NB4 (cell line): ENCODE measurements at regions not wholly inside any gene's neighbourhood (a gene's known extent, or its start where the extent isn't known, plus 50 kb on each side); places are given as distances from the start of the nearest gene placed in this dataset.

Source experiments
- DNase-seq: peaks from one replicate; pipeline ENCODE4 v3.0.0; 2010; ENCODE audit warnings: low read depth
- H3K4me3 ChIP-seq: one replicate; pipeline ENCODE4 v1.5.1; 2011; ENCODE audit warnings: mild to moderate bottlenecking, low read depth, low read length, moderate library complexity
- CTCF ChIP-seq: IDR thresholded peaks from one replicate; pipeline ENCODE4 v1.5.1; 2012; ENCODE audit warnings: low read depth, low read length
- MYC ChIP-seq: IDR thresholded peaks from 2 replicates; pipeline ENCODE4 v1.6.1; 2011; ENCODE audit warnings: low read depth, low read length
- POLR2A ChIP-seq: IDR thresholded peaks from 2 replicates; pipeline ENCODE4 v1.6.1; 2011; ENCODE audit warnings: mild to moderate bottlenecking; ENCODE audit not compliant: insufficient read length; ENCODE audit errors: extremely low read depth
- TF ChIP-seq, protein P1 (sequence below): IDR thresholded peaks from 2 replicates; pipeline ENCODE4 v1.6.1; 2011; ENCODE audit warnings: low read depth, low read length

DNA sequence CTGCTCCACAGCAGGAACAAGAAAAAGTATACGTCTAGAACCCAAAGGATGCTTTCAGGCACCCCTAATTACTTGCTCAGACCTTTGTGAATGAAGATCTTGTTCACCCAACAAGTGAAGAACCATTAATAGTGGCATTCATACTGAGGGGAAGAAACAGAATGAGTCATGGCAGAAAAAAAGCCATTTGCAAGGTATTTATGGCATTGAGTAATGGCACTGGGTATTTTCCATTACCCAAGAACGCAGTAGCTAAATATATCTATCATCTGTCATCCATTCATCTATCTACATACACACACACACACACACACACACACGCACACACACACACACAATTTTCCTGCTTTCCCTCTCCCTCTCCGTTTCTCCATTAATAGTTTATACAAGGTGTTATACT lies 56.4 kb upstream of the XIRP2 start:
- no peak for TF ChIP-seq POLR2A
- DNase-seq, result no peak
- H3K4me3 ChIP-seq, result no peak overlapping the region

DNA sequence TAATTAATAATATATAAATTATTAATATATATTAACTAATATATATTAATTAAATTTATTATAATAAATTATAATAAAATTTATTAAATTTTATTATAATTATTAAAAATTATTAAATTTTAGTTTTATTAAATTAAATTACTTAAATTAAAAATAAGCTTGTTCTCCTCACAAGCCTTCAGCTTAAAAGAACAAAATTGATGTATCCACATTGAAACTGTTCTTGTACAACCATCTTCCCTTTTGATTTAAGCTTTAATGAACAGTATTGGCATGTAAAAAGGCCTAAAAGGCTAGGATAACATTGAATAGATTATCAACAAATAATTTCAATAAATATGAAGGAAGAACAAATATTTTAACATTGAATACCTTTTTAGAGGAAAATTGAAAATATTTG lies 62.4 kb upstream of the XIRP2 start:
- no peak for DNase-seq
- H3K4me3 ChIP-seq, result no peak overlapping the region

GRCh38 chr2:166814335-166814734 lies 73.9 kb upstream of the XIRP2 start:
- no peak for DNase-seq
- TF ChIP-seq POLR2A (no peak), MYC (no peak), CTCF (no peak)
- TF ChIP-seq, protein P1, sequence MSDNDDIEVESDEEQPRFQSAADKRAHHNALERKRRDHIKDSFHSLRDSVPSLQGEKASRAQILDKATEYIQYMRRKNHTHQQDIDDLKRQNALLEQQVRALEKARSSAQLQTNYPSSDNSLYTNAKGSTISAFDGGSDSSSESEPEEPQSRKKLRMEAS, result no peak
- H3K4me3 ChIP-seq, result no peak overlapping the region

More for the DNA sequence above, 62.4 kb upstream of the XIRP2 start:
- TF ChIP-seq, protein P1, result no peak
- TF ChIP-seq CTCF (no peak), POLR2A (no peak), MYC (no peak)

DNA sequence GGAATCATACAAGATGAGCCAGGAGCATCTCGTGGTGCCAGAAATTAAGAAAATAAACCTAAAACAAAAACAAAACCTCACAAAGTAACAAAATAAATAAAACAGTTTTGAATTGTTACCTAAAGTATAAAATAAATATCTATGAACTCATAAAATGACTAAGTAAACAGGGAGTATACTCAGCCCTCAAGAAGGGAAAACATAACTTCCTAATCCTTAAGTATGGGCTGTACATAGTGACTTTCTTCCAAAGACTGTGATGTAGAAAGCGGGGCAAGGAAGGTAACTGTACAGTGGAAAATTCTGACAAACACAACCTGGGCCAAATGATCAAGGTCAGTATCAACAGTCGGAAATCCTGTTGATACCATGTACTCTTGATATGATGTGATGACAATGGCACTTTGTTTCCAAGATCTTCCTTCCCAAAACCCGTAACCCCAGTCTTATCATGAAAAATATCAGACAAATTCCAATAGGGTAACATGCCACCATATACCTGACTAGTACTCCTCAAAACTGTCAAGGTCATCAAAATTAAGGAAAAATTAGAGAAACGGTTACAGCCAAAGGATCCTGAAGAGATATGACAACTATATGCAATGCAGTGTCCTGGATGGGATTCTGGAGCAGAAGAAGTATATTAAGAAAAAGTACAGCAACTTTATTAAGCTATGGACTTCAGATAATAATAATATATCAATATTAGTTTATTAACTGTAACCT lies 76.0 kb upstream of the XIRP2 start:
- TF ChIP-seq POLR2A, result no peak
- TF ChIP-seq, protein P1, result no peak
- no peak for TF ChIP-seq MYC
- TF ChIP-seq CTCF, result no peak
- DNase-seq, result no peak
- no peak overlapping the region for H3K4me3 ChIP-seq

DNA sequence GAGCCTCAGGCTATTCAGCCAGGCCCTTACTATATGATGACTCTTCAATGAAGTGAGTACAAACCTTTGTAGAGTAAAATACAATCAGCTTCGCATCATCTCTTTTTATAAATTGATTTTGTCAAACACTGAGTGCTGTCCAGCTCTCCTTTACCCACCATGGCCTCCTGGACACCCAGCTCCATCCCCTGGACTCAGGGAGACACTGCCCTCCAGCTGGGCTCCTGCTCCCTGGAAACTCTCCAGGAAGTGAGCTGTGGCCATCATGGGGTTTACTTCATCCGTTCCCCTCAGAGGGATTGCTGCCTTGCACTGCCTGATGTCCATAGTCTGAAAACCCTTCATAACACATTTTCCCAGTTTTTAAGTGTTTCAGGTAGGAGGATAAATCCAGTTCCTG lies 82.5 kb upstream of the XIRP2 start:
- H3K4me3 ChIP-seq, result no peak overlapping the region
- TF ChIP-seq POLR2A (no peak), MYC (no peak)
- TF ChIP-seq, protein P1, result no peak
- DNase-seq, result no peak

DNA sequence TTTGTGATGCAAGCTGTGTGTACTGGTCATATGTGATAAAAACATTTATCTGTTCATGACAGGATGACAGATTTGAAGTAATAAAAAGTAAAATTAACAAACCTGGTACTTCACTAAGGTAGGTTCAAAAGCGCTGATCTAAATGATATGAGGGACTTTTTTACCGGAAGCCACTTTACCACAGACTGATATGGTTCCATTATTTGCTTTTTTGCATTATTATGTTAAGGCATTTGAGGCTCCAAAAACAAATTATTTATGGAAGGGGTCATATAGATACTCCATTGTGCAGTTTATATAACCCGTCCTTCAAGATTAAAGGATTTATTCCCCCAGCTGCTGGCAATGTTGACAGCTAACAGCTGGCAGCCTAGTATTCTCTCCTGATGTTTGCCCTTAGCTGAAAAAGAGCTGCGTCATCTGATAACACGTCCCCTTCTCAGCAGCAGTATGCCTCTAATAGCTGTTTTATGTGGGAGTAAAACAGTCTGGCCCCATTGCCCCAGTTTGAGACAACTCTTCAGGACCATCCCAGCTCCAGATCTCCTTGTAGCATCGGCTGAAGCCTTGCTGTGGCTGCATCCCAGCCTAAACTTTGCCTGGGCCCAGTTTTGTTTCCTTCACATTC lies 84.8 kb upstream of the XIRP2 start:
- no peak overlapping the region for H3K4me3 ChIP-seq
- DNase-seq, result no peak
- no peak for TF ChIP-seq POLR2A
- no peak for TF ChIP-seq CTCF
- TF ChIP-seq, protein P1, result no peak
- TF ChIP-seq MYC, result no peak

DNA sequence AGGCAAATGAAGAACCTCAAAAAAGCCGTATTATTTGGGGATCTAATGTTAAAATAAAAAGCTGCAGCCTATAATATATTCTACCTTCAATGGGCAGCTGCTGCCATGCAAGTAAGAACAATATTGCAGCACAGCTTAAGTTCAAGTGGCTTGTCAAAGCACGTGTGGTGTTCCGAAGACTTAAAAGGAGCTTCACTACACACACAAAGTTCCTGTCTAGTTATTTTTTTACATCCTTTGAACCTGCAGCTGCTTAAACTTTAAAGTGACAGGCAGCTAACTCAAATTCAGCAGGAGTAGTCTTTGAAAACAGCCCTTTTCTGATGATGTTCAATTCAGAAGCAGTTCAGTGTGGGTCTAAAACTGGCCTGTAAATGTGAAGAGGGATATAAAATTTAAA lies 85.8 kb upstream of the XIRP2 start:
- no peak overlapping the region for H3K4me3 ChIP-seq
- no peak for DNase-seq
- no peak for TF ChIP-seq MYC
- no peak for TF ChIP-seq CTCF
- no peak for TF ChIP-seq POLR2A
- TF ChIP-seq, protein P1, result no peak
